H1 (cell line): ENCODE measurements at regions not wholly inside any gene's neighbourhood (a gene's known extent, or its start where the extent isn't known, plus 50 kb on each side); places are given as distances from the start of the nearest gene placed in this dataset.

Experiments
- CTCF ChIA-PET: fragments of 300-600 bp; sonication (Branson Sonifier 250); formaldehyde crosslinking; loops from one replicate; lab custom pipeline; 2021; ENCODE audit not compliant: partially characterized antibody; lab: Charles Lee
- POLR2A ChIA-PET: fragments of 300-600 bp; sonication (Branson Sonifier 250); formaldehyde crosslinking; loops from one replicate; lab custom pipeline; 2021; ENCODE audit warnings: inconsistent platforms; ENCODE audit not compliant: partially characterized antibody; lab: Charles Lee
- DNase-seq, 2 experiments: peaks; one replicate each; pipeline versions ENCODE4 v3.0.0 to v3.0.0-alpha.2; 2010 to 2022; ENCODE audit warnings: low spot score in 2 of 2, low read depth in 1 of 2, mixed read lengths in 1 of 2
- FAIRE-seq: peaks from 2 replicates; lab custom pipeline; 2011; peaks lifted over from hg19 to GRCh38; lab: Jason Lieb, UNC
- H2AFZ ChIP-seq: 2 replicates; pipeline ENCODE4 v1.8.1; 2012; ENCODE audit warnings: low read length, inconsistent platforms
- H2AK5ac ChIP-seq: 2 replicates; pipeline ENCODE4 v1.6.1; 2013; ENCODE audit warnings: low read depth, low read length
- H2BK120ac ChIP-seq: replicated peaks from 2 replicates; pipeline ENCODE3; 2013; ENCODE audit warnings: low read depth, low read length, inconsistent platforms
- H2BK12ac ChIP-seq: 2 replicates; pipeline ENCODE4 v1.6.1; 2013; ENCODE audit warnings: low read depth, low read length
- H2BK15ac ChIP-seq: 2 replicates; pipeline ENCODE4 v1.6.1; 2013; ENCODE audit warnings: low read length
- H2BK20ac ChIP-seq: 2 replicates; pipeline ENCODE4 v1.6.1; 2013; ENCODE audit warnings: low read length
- H2BK5ac ChIP-seq: 2 replicates; pipeline ENCODE4 v1.6.1; 2013; ENCODE audit warnings: low read depth, low read length
- H3K14ac ChIP-seq: 2 replicates; pipeline ENCODE4 v1.6.1; 2013; ENCODE audit warnings: inconsistent platforms; ENCODE audit not compliant: insufficient read length
- H3K18ac ChIP-seq: 2 replicates; pipeline ENCODE4 v1.6.1; 2013; ENCODE audit warnings: low read length; ENCODE audit errors: extremely low read depth
- H3K23ac ChIP-seq: 2 replicates; pipeline ENCODE4 v1.6.1; 2013; ENCODE audit warnings: inconsistent platforms; ENCODE audit not compliant: insufficient read length
- H3K23me2 ChIP-seq: 2 replicates; pipeline ENCODE4 v1.6.1; 2013; ENCODE audit warnings: low read depth, low read length
- H3K27ac ChIP-seq: 2 replicates; pipeline ENCODE4 v1.6.1; 2011; ENCODE audit warnings: low read depth, low read length, inconsistent platforms
- H3K27me3 ChIP-seq, 4 experiments: replicated peaks in 1 of 4; 1 replicate in 1 of 4; 2 replicates in 3 of 4; pipeline versions ENCODE4 v1.6.1 to v1.8.1; 2011 to 2013; ENCODE audit warnings: low read length in 3 of 4, mild to moderate bottlenecking in 3 of 4, inconsistent platforms in 2 of 4, mixed read lengths in 2 of 4, moderate library complexity in 1 of 4; ENCODE audit not compliant: control insufficient read depth in 3 of 4, insufficient read depth in 3 of 4; ENCODE audit errors: extremely low read depth in 1 of 4
- H3K36me3 ChIP-seq, 4 experiments: 2 replicates each; pipeline versions ENCODE4 v1.6.1 to v1.8.1; 2011 to 2013; ENCODE audit warnings: mild to moderate bottlenecking in 4 of 4, low read length in 3 of 4, moderate library complexity in 2 of 4, control low read depth in 1 of 4, inconsistent platforms in 1 of 4; ENCODE audit not compliant: insufficient read depth in 4 of 4, control insufficient read depth in 2 of 4
- H3K4ac ChIP-seq: replicated peaks from 2 replicates; pipeline ENCODE3; 2013; ENCODE audit warnings: low read length, low read depth, mixed read lengths, inconsistent platforms; ENCODE audit not compliant: insufficient read length
- H3K4me1 ChIP-seq, 4 experiments: replicated peaks in 1 of 4; 1 replicate in 1 of 4; 2 replicates in 3 of 4; pipeline versions ENCODE4 v1.6.1 to v1.8.1; 2011 to 2013; ENCODE audit warnings: low read length in 3 of 4, inconsistent platforms in 2 of 4, mixed read lengths in 1 of 4; ENCODE audit not compliant: insufficient read depth in 4 of 4, control insufficient read depth in 3 of 4
- H3K4me2 ChIP-seq, 2 experiments: 2 replicates each; pipeline versions ENCODE4 v1.6.1 to v1.8.1; 2011 to 2013; ENCODE audit warnings: low read depth in 2 of 2, low read length in 2 of 2, control low read depth in 1 of 2, inconsistent platforms in 1 of 2, mild to moderate bottlenecking in 1 of 2; ENCODE audit not compliant: insufficient read depth in 1 of 2
- H3K4me3 ChIP-seq, 4 experiments: fragments of 200-600, 300-600 bp in 1 of 4; sonication (generic), shearing (Covaris generic), sonication (Bioruptor Twin) in 1 of 4; 2 replicates each; pipeline versions ENCODE4 v1.5.1 to v1.8.1; 2011 to 2016; ENCODE audit warnings: low read length in 4 of 4, low read depth in 3 of 4, control low read depth in 2 of 4, inconsistent platforms in 2 of 4, mild to moderate bottlenecking in 2 of 4, mixed read lengths in 1 of 4, moderate library complexity in 1 of 4; ENCODE audit not compliant: insufficient read depth in 2 of 4; ENCODE audit errors: extremely low read depth in 1 of 4
- H3K56ac ChIP-seq: replicated peaks from 2 replicates; pipeline ENCODE3; 2013; ENCODE audit warnings: low read depth, mild to moderate bottlenecking, mixed read lengths, low read length, inconsistent platforms; ENCODE audit not compliant: insufficient read length
- H3K79me1 ChIP-seq: 2 replicates; pipeline ENCODE4 v1.6.1; 2013; ENCODE audit warnings: low read depth, low read length, control low read depth
- H3K79me2 ChIP-seq, 2 experiments: 2 replicates each; pipeline versions ENCODE4 v1.6.1 to v1.8.1; 2012 to 2013; ENCODE audit warnings: low read length in 2 of 2, mild to moderate bottlenecking in 2 of 2, inconsistent platforms in 1 of 2; ENCODE audit not compliant: insufficient read depth in 2 of 2, control insufficient read depth in 1 of 2
- H3K9ac ChIP-seq, 4 experiments: replicated peaks in 1 of 4; 1 replicate in 1 of 4; 2 replicates in 3 of 4; pipeline versions ENCODE4 v1.6.1 to v1.8.1; 2011 to 2013; ENCODE audit warnings: low read depth in 3 of 4, low read length in 3 of 4, control low read depth in 2 of 4, mild to moderate bottlenecking in 2 of 4, moderate library complexity in 2 of 4, inconsistent platforms in 1 of 4; ENCODE audit errors: extremely low read depth in 1 of 4
- H3K9me3 ChIP-seq, 2 experiments: 2 replicates each; pipeline versions ENCODE4 v1.6.1 to v1.8.1; 2012 to 2013; ENCODE audit warnings: mild to moderate bottlenecking in 2 of 2, moderate library complexity in 2 of 2, control low read depth in 1 of 2, inconsistent platforms in 1 of 2, low read depth in 1 of 2, low read length in 1 of 2, mixed read lengths in 1 of 2; ENCODE audit not compliant: insufficient read depth in 2 of 2
- H4K20me1 ChIP-seq, 2 experiments: replicated peaks in 1 of 2; 2 replicates each; pipeline versions ENCODE3 to v1.8.1; 2011 to 2013; ENCODE audit warnings: inconsistent platforms in 2 of 2, low read length in 2 of 2, mild to moderate bottlenecking in 1 of 2; ENCODE audit not compliant: insufficient read depth in 2 of 2, control insufficient read depth in 1 of 2
- H4K5ac ChIP-seq: 2 replicates; pipeline ENCODE4 v1.6.1; 2013; ENCODE audit warnings: low read length, low read depth, mixed read lengths, inconsistent platforms; ENCODE audit not compliant: insufficient read length
- H4K8ac ChIP-seq: 2 replicates; pipeline ENCODE4 v1.8.0; 2013; ENCODE audit warnings: mild to moderate bottlenecking, moderate library complexity, low read length, inconsistent platforms; ENCODE audit not compliant: insufficient read depth; ENCODE audit errors: extremely low read depth
- H4K91ac ChIP-seq: replicated peaks from 2 replicates; pipeline ENCODE3; 2013; ENCODE audit warnings: low read length, mixed read lengths, inconsistent platforms; ENCODE audit not compliant: insufficient read length
- ASH2L ChIP-seq: fragments of 200-600, 300-600 bp; sonication (generic); IDR thresholded peaks from one replicate; pipeline ENCODE4 v1.7.1; 2017; ENCODE audit warnings: low read length
- BACH1 ChIP-seq: IDR thresholded peaks from 2 replicates; pipeline ENCODE4 v1.6.1; 2012; ENCODE audit warnings: low read length, improper control_type of control experiment
- GABPA ChIP-seq: IDR thresholded peaks from 2 replicates; pipeline ENCODE4 v1.6.1; 2011; ENCODE audit warnings: mild to moderate bottlenecking, low read length, moderate library complexity, borderline replicate concordance; ENCODE audit not compliant: insufficient read depth
- KDM4A ChIP-seq: IDR thresholded peaks from one replicate; pipeline ENCODE4 v1.7.1; 2012; ENCODE audit warnings: low read depth, mild to moderate bottlenecking, moderate library complexity, low read length, inconsistent platforms; ENCODE audit not compliant: severe bottlenecking
- NANOG ChIP-seq: IDR thresholded peaks from 2 replicates; pipeline ENCODE4 v1.6.1; 2011; ENCODE audit warnings: low read length, low read depth, mild to moderate bottlenecking, inconsistent platforms; ENCODE audit not compliant: insufficient read depth, poor library complexity, severe bottlenecking
- SP1 ChIP-seq: IDR thresholded peaks from 2 replicates; pipeline ENCODE4 v1.6.1; 2011; ENCODE audit warnings: low read depth, low read length
- SP4 ChIP-seq: IDR thresholded peaks from 2 replicates; pipeline ENCODE4 v1.6.1; 2012; ENCODE audit warnings: low read length, inconsistent platforms
- SUZ12 ChIP-seq: fragments of 200-600 bp; sonication (generic); IDR thresholded peaks from 2 replicates; pipeline ENCODE4 v1.6.1; 2012; ENCODE audit warnings: mild to moderate bottlenecking, inconsistent platforms, low read length, moderate library complexity, mixed read lengths
- TBP ChIP-seq: IDR thresholded peaks from 2 replicates; pipeline ENCODE4 v1.6.1; 2011; ENCODE audit warnings: low read depth, low read length, improper control_type of control experiment
- WGBS, 2 experiments: shearing (Covaris generic) in 1 of 2; methylation state at CpG; one replicate each; pipeline versions ENCODE4 v1.1.6 to v1.1.7; 2013 to 2015; ENCODE audit warnings: low lambda C conversion rate in 2 of 2, mixed read lengths in 2 of 2, inconsistent platforms in 1 of 2, low coverage in 1 of 2, missing lambda C conversion rate in 1 of 2; ENCODE audit not compliant: insufficient replicate concordance in 2 of 2, insufficient coverage in 1 of 2, insufficient read length in 1 of 2; ENCODE audit errors: extremely low coverage in 1 of 2, missing lambda C conversion rate in 1 of 2; 5-methylcytosine and 5-hydroxymethylcytosine counted together
- TF ChIP-seq, protein P1 (sequence below): IDR thresholded peaks from 2 replicates; pipeline ENCODE4 v1.6.1; 2012; ENCODE audit warnings: inconsistent platforms

DNA sequence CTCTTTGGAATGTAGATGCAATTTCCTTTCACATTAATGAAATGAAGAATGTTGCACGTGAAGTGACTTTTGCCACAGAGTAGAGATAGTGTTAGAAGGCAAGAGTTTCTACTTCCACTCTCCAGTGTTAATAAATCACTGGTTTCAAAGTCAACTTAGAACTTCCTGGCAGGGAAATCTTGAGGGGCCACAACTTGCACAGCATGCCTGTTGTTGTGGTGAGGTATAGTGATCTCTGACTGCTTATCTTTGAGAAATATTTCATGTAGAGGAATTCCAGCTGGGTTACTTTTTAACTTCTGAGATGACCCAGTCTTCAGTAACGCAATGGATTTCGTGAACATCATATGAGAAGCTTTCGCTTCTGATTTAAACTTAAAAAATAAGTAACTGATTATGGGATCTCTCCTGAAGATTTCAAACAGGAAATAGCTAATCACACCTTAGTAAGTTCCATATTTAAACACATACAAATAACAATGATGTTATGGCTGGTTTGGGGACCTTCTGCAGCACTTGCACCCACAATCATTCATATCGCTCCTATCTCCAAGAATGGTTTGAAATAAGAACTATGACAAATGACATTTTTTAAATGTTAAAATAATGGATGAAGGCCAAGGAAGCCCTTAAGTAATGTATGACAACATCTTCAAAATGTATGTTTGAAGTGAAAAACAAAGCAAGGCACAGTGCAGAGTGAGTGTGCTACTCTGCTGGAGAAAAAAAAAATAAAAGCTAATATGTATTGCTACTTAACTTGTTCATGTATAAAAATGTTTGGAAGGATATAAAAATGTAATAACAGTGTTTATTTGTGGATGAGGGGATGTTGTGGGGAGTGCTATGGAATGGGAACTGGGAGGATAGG, 726.5 kb upstream of the NECTIN3 start:
- Histone ChIP-seq H3K56ac (no peak overlapping the region), H3K4ac (no peak overlapping the region), H2BK120ac (no peak overlapping the region), H2BK12ac (no peak overlapping the region), H3K36me3 (no peaks in the 10 kb centered on the region), H3K27ac (no peak overlapping the region), H3K4me2 (no peak overlapping the region), H4K91ac (no peak overlapping the region), H3K9me3 (no peaks in the 10 kb centered on the region), H4K5ac (no peak overlapping the region), H3K9ac (no peak overlapping the region), H3K27me3 (no peaks in the 10 kb centered on the region), H3K4me3 (no peak overlapping the region), H3K23me2 (no peaks in the 10 kb centered on the region), H4K8ac (no peak overlapping the region), H2AK5ac (no peak overlapping the region), H3K79me2 (no peaks in the 10 kb centered on the region), H3K18ac (no peak overlapping the region), H2BK20ac (no peak overlapping the region), H3K4me1 (no peaks in the 10 kb centered on the region), H2AFZ (no peak overlapping the region), H3K14ac (no peak overlapping the region), H2BK5ac (no peak overlapping the region), H2BK15ac (no peak overlapping the region), H3K79me1 (no peaks in the 10 kb centered on the region), H4K20me1 (no peaks in the 10 kb centered on the region), H3K23ac (no peak overlapping the region)
- CTCF ChIA-PET: no interaction called here
- FAIRE-seq (no peak), DNase-seq (no peak)
- no peak for TF ChIP-seq TBP
- TF ChIP-seq GABPA: no peak
- TF ChIP-seq KDM4A: no peak
- TF ChIP-seq SUZ12: no peak
- TF ChIP-seq SP1: no peak
- TF ChIP-seq ASH2L: no peak
- TF ChIP-seq, protein P1, sequence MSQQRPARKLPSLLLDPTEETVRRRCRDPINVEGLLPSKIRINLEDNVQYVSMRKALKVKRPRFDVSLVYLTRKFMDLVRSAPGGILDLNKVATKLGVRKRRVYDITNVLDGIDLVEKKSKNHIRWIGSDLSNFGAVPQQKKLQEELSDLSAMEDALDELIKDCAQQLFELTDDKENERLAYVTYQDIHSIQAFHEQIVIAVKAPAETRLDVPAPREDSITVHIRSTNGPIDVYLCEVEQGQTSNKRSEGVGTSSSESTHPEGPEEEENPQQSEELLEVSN: no peak
- no peak for TF ChIP-seq NANOG
- TF ChIP-seq SP4: no peak
- no peak for TF ChIP-seq BACH1
- POLR2A ChIA-PET: no interaction called here
- 85% methylated on average over 5 of the region's 5 CpGs; no CpG with 5 or more reads in 1 of the 2 experiments for WGBS, 2 experiments
